HG02870 (cell line): ENCODE measurements at regions not wholly inside any gene's neighbourhood (a gene's known extent, or its start where the extent isn't known, plus 50 kb on each side); places are given as distances from the start of the nearest gene placed in this dataset.
A peak's percentile ranks its signal among the peaks of the same experiment; 100 is the strongest.
"Not testable (repeated sequence)": the region's sequence is repeated elsewhere in the genome, so short reads cannot be mapped to it uniquely, and the experiment has no call there.

Experiments
- ATAC-seq: cut with Tn5 transposase; IDR thresholded peaks from one replicate; pipeline ENCODE4 v1.9.1; 2021; ENCODE audit warnings: mild to moderate bottlenecking, moderate library complexity; ENCODE audit not compliant: unreplicated experiment

GRCh38 chr1:178572604-178573003 lies 59.7 kb downstream of the TEX35 start:
- no peak for ATAC-seq

GRCh38 chr1:178573330-178573729 lies 60.4 kb downstream of the TEX35 start:
- peak; percentile 76 for ATAC-seq

GRCh38 chr1:178574345-178574744 lies 61.4 kb downstream of the TEX35 start:
- ATAC-seq = no peak

- ATAC-seq = no peak
Observed at GRCh38 chr1:178575611-178576361, 62.9 kb downstream of the TEX35 start.

- ATAC-seq = no peak
Observed at GRCh38 chr1:178576841-178577240, 63.9 kb downstream of the TEX35 start.

GRCh38 chr1:178577882-178578281 lies 65.0 kb downstream of the TEX35 start:
- ATAC-seq = no peak

GRCh38 chr1:178578541-178578940 lies 65.6 kb downstream of the TEX35 start:
- no peak for ATAC-seq

GRCh38 chr1:178579095-178579494 lies 66.2 kb downstream of the TEX35 start:
- ATAC-seq = no peak

GRCh38 chr1:178579562-178579961 lies 66.7 kb downstream of the TEX35 start:
- peak; percentile 41 for ATAC-seq

GRCh38 chr1:178580096-178580495 lies 67.2 kb downstream of the TEX35 start:
- ATAC-seq = no peak

GRCh38 chr1:178580876-178581275 lies 68.0 kb downstream of the TEX35 start:
- ATAC-seq = no peak

- peak; percentile 83 for ATAC-seq
Observed at GRCh38 chr1:178581351-178582303, 68.7 kb downstream of the TEX35 start.

GRCh38 chr1:178587096-178587495 lies 74.2 kb downstream of the TEX35 start:
- no peak for ATAC-seq

- no peak for ATAC-seq
Observed at GRCh38 chr1:178587975-178588374, 75.1 kb downstream of the TEX35 start.

- not testable (repeated sequence) for ATAC-seq
Observed at GRCh38 chr1:178589042-178589441, 76.1 kb downstream of the TEX35 start.

GRCh38 chr1:178591811-178592210 lies 78.9 kb downstream of the TEX35 start:
- not testable (repeated sequence) for ATAC-seq

- no peak for ATAC-seq
Observed at GRCh38 chr1:178593515-178593914, 80.6 kb downstream of the TEX35 start.

- ATAC-seq = no peak
Observed at GRCh38 chr1:178594133-178594532, 81.2 kb downstream of the TEX35 start.

GRCh38 chr1:178595491-178595890 lies 82.6 kb downstream of the TEX35 start:
- ATAC-seq = no peak

- no peak for ATAC-seq
Observed at GRCh38 chr1:178599087-178599486, 86.2 kb downstream of the TEX35 start.

- peak; percentile 85 for ATAC-seq
Observed at GRCh38 chr1:178599745-178600144, 86.8 kb downstream of the TEX35 start.

- no peak for ATAC-seq
Observed at GRCh38 chr1:178603926-178604325, 91.0 kb downstream of the TEX35 start.
